ENCODE measurements at regions not wholly inside any gene's neighbourhood (a gene's known extent, or its start where the extent isn't known, plus 50 kb on each side); places are given as distances from the start of the nearest gene placed in this dataset.

DNA sequence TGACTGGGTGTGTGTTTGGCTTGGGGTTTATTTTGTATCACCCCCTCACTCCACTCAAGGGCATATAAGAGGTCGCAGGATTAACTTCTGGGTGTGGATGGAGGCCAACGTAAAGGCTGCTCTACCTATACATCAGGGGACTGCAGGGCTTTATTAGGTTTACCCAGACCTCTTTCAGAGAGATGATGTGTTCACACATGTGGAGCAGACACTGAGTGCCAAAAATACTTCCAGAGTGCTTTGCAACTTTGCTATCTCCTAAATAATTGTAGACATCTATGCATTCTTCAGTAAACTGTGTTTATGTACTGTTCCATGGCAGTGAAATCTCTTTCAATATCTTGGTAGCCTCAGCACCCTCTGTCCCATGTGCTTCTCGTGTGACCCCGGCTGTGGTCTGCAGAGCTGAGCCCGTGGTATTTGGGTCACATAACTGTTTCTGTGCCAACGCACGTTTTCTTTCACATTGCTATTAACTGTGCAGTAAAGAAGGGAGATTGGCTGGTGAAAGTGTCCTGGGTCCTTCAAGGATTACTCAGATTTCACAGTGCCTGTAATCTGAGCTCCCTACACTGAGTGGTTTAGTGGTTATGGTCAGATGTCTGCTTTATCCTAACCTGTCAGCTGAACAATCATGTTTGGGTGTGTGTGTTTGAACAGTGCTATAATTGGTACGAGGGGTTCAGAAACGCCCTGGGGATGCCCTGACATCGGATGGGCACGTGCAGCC, 208.1 kb downstream of the VAPA start:
- peak; percentile 79 to 84 for ATAC-seq
- Histone ChIP-seq H3K4me1 (ENCODE audit: control insufficient read depth, insufficient read depth, low read length) (peaks cover 1% of the 10 kb centered on the region), H3K27ac (ENCODE audit: low read length) (peak overlapping the region; percentile 14), H3K4me3 (ENCODE audit: low read length) (no peak overlapping the region), H3K9me3 (ENCODE audit: control insufficient read depth, low read length) (no peaks in the 10 kb centered on the region), H3K27me3 (ENCODE audit: control insufficient read depth, insufficient read depth) (no peaks in the 10 kb centered on the region)
- intact Hi-C loops (cut with DNase I) = no loop called here
- no peak for DNase-seq
- 43% methylated on average over 11 of the region's 11 CpGs for WGBS

DNA sequence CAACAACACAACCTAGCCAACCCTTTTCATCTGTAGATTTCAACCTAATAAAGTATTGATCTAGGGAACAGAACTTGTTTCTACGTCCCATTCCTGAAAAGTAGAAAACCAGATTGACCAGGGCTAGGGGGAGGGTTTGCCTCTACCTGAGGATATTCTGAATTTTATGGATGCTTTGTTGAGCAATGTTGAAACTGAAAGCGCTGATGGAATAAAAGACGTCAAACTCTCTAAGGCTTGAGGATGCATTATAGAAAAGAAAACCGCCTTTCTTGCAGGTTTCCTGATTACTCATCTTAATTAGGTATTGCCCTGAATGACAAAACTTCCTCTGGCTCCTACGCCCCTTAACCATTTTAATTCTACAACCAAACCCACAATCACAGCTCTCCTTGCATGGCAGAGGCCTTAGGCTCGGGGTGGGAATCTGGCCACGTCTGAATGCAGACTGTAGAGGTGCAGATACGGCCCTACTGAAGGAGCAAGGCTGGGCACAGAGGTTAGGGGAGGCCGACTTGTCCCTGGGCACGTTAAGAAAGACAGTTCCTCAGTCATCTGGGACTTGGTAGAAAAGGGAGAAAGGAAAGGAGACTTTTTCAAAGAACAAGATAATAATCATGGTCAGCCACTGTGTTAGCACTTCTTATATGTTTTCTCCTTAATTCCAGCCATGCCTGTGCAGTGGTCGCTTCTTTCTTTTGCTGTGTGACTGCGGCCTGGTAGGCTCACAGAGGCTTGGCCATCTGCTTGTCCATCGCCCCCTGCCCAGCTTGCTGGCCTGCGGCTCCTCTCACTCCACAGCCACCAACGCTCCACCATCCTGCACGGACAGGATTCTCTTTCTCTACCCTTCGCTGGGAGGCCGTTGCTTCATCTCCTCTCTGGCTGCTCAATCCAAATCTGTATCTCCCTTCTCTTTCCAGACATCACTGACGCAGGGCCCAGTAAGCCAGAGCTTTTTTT, 209.5 kb downstream of the VAPA start:
- no peak overlapping the region for H3K4me3 ChIP-seq (ENCODE audit: low read length)
- DNase-seq = no peak
- ATAC-seq = no peak
- peaks cover 1% of the 10 kb centered on the region for H3K4me1 ChIP-seq (ENCODE audit: control insufficient read depth, insufficient read depth, low read length)
- 85% methylated on average over 19 of the region's 19 CpGs for WGBS
- no peak overlapping the region for H3K27ac ChIP-seq (ENCODE audit: low read length)
- intact Hi-C loops (cut with DNase I) = no loop called here
- no peaks in the 10 kb centered on the region for H3K9me3 ChIP-seq (ENCODE audit: control insufficient read depth, low read length)
- H3K27me3 ChIP-seq (ENCODE audit: control insufficient read depth, insufficient read depth) = no peaks in the 10 kb centered on the region

DNA sequence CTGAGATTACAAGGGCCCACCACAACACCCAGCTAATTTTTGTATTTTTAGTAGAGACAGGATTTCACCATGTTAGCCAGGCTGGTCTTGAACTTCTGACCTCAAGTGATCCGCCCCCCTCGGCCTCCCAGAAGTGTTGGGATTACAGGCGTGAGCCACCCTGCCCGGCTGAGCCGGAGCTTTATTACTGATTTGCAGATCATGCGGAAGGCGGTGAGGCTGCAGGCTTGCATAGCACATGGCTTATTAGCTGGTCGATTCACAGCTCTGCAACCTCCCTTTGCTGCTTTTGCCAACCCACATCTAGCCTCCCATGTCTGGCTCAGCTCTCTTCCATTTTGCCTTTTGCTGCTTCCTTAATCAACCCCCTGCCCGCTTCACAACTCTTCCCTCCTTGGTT, 210.3 kb downstream of the VAPA start:
- ATAC-seq (no peak), DNase-seq (no peak)
- 97% methylated on average over 9 of the region's 9 CpGs for WGBS
- intact Hi-C loops (cut with DNase I) = no loop called here
- H3K27me3 ChIP-seq (ENCODE audit: control insufficient read depth, insufficient read depth) = no peaks in the 10 kb centered on the region
- H3K4me3 ChIP-seq (ENCODE audit: low read length) = no peak overlapping the region
- no peaks in the 10 kb centered on the region for H3K9me3 ChIP-seq (ENCODE audit: control insufficient read depth, low read length)
- peaks cover 1% of the 10 kb centered on the region for H3K4me1 ChIP-seq (ENCODE audit: control insufficient read depth, insufficient read depth, low read length)
- H3K27ac ChIP-seq (ENCODE audit: low read length) = no peak overlapping the region

DNA sequence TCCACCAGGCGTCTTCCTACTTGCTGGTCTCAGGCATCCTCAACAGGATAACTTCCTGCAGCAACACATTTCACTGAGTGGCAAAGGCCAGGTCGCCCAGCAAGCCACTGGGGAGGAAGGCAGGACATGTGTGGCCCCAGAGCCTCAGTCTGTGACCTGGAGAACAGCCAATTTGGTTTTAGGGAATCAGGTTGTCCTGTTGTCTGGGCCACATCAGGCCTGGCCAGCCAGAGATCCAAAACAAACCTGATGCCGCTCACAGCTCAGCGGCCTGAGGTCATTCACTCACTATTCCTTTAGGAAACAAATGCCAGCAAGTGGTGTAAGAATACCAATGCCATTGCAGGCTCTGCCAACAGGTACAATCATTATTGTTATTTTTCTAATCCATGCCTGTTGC, 210.7 kb downstream of the VAPA start:
- no peak overlapping the region for H3K27ac ChIP-seq (ENCODE audit: low read length)
- no peaks in the 10 kb centered on the region for H3K27me3 ChIP-seq (ENCODE audit: control insufficient read depth, insufficient read depth)
- H3K9me3 ChIP-seq (ENCODE audit: control insufficient read depth, low read length) = no peaks in the 10 kb centered on the region
- peaks cover 1% of the 10 kb centered on the region for H3K4me1 ChIP-seq (ENCODE audit: control insufficient read depth, insufficient read depth, low read length)
- intact Hi-C loops (cut with DNase I) = no loop called here
- no peak overlapping the region for H3K4me3 ChIP-seq (ENCODE audit: low read length)
- DNase-seq = no peak
- 93% methylated on average over 4 of the region's 4 CpGs for WGBS
- no peak for ATAC-seq

DNA sequence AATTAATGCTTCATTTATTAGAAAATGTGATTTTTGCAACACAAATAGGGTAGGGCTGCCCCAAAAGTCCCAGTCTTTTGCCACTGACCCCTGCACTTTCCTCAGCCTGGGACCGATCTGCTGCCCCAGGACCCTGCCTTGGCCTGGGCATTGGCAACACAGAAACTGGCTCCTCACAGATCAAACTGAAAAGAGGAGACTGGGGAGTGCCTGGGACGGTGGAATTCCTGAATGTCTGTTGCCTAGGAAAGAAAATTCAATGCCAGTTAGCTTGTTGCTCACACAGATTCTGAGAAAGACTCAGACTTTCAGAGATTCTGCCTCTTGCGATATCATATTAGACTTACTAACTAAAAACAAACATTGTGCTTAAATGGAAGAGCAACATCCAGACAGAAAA, 211.2 kb downstream of the VAPA start:
- H3K4me3 ChIP-seq (ENCODE audit: low read length) = no peak overlapping the region
- H3K4me1 ChIP-seq (ENCODE audit: control insufficient read depth, insufficient read depth, low read length) = peaks cover 1% of the 10 kb centered on the region
- intact Hi-C loops (cut with DNase I) = no loop called here
- no peak for DNase-seq
- H3K9me3 ChIP-seq (ENCODE audit: control insufficient read depth, low read length) = no peaks in the 10 kb centered on the region
- no peak overlapping the region for H3K27ac ChIP-seq (ENCODE audit: low read length)
- ATAC-seq = no peak
- WGBS = 76% methylated on average over 3 of the region's 3 CpGs
- H3K27me3 ChIP-seq (ENCODE audit: control insufficient read depth, insufficient read depth) = no peaks in the 10 kb centered on the region

DNA sequence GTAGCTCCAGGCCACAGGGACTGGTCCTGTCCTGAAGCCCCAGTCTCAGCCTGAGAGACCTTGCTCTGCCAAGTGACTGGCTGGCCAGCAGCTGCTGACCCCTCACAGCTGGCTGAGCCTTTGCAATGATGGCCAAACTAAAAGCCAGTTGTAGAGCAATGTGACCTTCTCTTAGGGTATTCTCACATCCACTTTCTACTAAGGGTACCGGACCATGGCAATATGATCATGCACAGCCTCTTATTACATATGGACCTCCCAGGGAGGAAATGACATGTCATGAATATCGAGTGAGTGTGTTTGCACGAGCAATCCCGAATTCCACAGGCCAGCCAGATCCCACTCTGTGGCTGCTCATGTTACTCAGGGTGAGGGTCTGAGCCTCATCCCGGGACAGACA, 213.9 kb downstream of the VAPA start:
- Histone ChIP-seq H3K9me3 (ENCODE audit: control insufficient read depth, low read length) (no peaks in the 10 kb centered on the region), H3K27me3 (ENCODE audit: control insufficient read depth, insufficient read depth) (no peaks in the 10 kb centered on the region), H3K4me3 (ENCODE audit: low read length) (no peak overlapping the region), H3K4me1 (ENCODE audit: control insufficient read depth, insufficient read depth, low read length) (no peaks in the 10 kb centered on the region), H3K27ac (ENCODE audit: low read length) (no peak overlapping the region)
- 75% methylated on average over 5 of the region's 5 CpGs for WGBS
- DNase-seq (no peak), ATAC-seq (no peak)
- intact Hi-C loops (cut with DNase I) = no loop called here

DNA sequence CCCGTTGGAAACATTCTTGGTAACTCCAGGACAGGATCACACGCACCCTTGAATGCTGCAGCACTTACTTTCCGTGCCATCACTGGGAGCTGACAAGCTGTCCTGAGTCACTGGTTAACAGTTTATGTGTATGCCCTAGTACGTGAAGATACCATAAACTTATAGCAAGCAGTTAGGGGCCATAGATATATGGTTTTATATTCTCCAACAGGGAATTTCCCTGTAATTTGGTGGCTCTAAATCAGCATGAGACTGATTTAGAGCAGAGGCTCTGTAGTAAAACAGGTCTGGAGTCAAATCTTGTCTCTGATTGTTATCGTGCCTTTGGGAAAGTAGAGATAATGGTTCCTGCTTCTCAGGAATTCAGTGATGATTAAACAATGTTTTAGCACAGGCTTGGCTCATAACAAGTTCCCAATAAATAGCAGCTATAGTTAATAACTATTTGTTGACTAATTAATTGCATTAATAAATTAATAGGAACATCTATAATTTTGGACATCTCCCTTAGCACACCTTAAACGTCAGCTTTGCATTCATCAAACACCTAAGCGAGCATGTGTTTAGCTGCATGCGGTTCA, 215.2 kb downstream of the VAPA start:
- ATAC-seq (no peak), DNase-seq (no peak)
- Histone ChIP-seq H3K9me3 (ENCODE audit: control insufficient read depth, low read length) (no peaks in the 10 kb centered on the region), H3K4me3 (ENCODE audit: low read length) (no peak overlapping the region), H3K27me3 (ENCODE audit: control insufficient read depth, insufficient read depth) (no peaks in the 10 kb centered on the region), H3K4me1 (ENCODE audit: control insufficient read depth, insufficient read depth, low read length) (no peaks in the 10 kb centered on the region), H3K27ac (ENCODE audit: low read length) (no peak overlapping the region)
- WGBS = 85% methylated on average over 8 of the region's 8 CpGs
- intact Hi-C loops (cut with DNase I) = no loop called here

DNA sequence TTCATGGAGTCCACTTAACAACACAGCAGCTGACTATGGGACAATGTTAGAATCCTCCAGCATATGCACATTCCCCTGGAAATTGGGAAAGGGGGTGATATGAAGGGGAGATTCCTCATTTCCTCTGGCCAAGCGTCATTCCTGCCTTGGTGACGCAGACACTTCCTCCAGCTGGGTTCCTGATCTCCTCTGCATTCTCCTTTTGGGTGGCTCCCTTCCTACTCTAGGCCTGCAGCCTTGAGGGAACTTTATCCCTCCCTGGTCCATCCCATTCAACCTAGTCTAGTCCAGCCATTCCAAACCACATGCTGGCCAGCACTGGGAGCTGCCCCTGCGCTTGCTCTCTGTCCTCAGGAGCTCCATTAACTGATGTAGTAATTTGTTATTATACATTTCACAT, 216.8 kb downstream of the VAPA start:
- DNase-seq (no peak), ATAC-seq (peak in 1 of 2 donors; percentile 72)
- Histone ChIP-seq H3K9me3 (ENCODE audit: control insufficient read depth, low read length) (no peaks in the 10 kb centered on the region), H3K4me3 (ENCODE audit: low read length) (no peak overlapping the region), H3K4me1 (ENCODE audit: control insufficient read depth, insufficient read depth, low read length) (no peaks in the 10 kb centered on the region), H3K27ac (ENCODE audit: low read length) (no peak overlapping the region), H3K27me3 (ENCODE audit: control insufficient read depth, insufficient read depth) (no peaks in the 10 kb centered on the region)
- 74% methylated on average over 3 of the region's 3 CpGs for WGBS
- intact Hi-C loops (cut with DNase I) = no loop called here

DNA sequence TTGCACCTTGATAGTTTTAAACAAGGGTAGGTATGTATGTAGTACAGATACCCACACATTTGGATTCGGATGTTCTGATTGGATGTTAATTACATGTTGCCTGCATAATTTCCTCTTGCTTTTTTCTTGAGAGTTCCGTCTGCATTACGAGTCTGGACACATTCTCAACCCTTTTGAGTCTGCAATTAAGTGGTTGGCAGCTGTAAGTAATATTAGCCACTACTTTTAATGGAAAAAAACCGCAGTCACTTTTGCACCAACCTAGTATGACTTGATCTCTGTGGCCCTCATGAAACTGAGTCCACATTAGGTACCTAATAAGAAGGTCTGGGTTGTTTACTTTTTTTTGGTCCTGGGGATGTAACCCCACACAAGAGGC, 217.3 kb downstream of the VAPA start:
- no peaks in the 10 kb centered on the region for H3K9me3 ChIP-seq (ENCODE audit: control insufficient read depth, low read length)
- no peak overlapping the region for H3K4me3 ChIP-seq (ENCODE audit: low read length)
- ATAC-seq = no peak
- H3K4me1 ChIP-seq (ENCODE audit: control insufficient read depth, insufficient read depth, low read length) = no peaks in the 10 kb centered on the region
- H3K27ac ChIP-seq (ENCODE audit: low read length) = no peak overlapping the region
- 72% methylated on average over 4 of the region's 4 CpGs for WGBS
- intact Hi-C loops (cut with DNase I) = no loop called here
- DNase-seq = no peak
- no peaks in the 10 kb centered on the region for H3K27me3 ChIP-seq (ENCODE audit: control insufficient read depth, insufficient read depth)

DNA sequence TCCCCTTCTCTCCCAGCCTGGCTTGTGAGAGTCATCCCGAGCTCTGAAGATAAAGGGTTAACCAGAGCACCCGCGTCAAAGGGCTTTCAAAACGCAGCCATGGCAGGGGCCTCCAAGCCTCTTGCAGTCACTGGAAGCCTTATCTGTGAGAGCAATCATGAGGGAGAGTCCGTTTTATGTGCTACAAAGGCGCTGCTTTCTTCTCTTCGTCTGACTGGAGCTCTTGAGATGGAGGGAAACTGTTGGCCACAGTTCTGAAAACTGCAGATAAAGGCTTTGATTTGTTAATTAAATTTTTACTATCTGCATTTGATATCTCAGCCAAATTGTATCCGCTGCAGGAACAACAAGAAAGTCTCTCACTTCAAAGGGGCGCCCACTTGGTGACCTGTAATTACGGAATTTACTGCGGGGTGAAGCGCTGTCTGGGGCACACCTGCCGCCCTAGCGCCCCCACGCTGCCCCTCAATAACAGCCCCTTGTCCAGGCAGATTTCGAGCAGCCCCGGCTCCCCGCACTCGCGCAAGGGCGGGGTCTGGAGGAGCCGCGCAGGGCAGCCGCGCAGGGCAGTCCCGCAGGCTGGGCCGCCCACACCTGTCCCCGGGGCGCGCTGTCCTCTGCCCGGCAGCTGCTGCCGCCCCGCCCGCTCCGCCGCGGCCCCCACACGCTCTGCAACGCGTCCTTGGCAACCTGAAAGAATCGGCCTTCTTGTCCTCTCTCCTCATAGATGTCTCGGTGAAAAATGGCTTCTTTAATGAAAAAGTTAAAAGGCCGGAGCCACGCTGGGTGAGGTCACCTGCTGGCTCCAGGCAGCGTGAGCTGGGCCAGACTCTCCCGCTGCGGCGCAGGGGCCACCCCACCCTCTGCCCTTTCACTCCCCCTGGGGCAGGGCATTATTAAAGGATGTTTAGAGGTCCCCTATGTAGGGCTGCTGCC, 217.9 kb downstream of the VAPA start:
- H3K27me3 ChIP-seq (ENCODE audit: control insufficient read depth, insufficient read depth) = no peaks in the 10 kb centered on the region
- DNase-seq (peak; percentile 35 to 61 (median 59)), ATAC-seq (peak; percentile 72 to 80)
- peak overlapping the region; percentile 47 for H3K4me3 ChIP-seq (ENCODE audit: low read length)
- no peaks in the 10 kb centered on the region for H3K4me1 ChIP-seq (ENCODE audit: control insufficient read depth, insufficient read depth, low read length)
- no peaks in the 10 kb centered on the region for H3K9me3 ChIP-seq (ENCODE audit: control insufficient read depth, low read length)
- intact Hi-C loops (cut with DNase I) = no loop called here
- WGBS = 7% methylated on average over 48 of the region's 48 CpGs
- H3K27ac ChIP-seq (ENCODE audit: low read length) = no peak overlapping the region

All from right cardiac atrium (tissue), 5 donors.